Activated CD8-positive, alpha-beta memory T cell treated with anti-CD3 and anti-CD28 coated beads, Interleukin-2, amount 10 ng/mL, durations not matched to agents 7 days and 5 days (primary cell): ENCODE measurements at regions not wholly inside any gene's neighbourhood (a gene's known extent, or its start where the extent isn't known, plus 50 kb on each side); places are given as distances from the start of the nearest gene placed in this dataset.
"Not testable (repeated sequence)": the region's sequence is repeated elsewhere in the genome, so short reads cannot be mapped to it uniquely, and the experiment has no call there.

Experiments
- ATAC-seq: fragments of 150-1000 bp; cut with Tn5 transposase; one replicate; pipeline ENCODE4 v1.10.0; 2021; ENCODE audit warnings: moderate library complexity
- CTCF ChIA-PET: fragments of 350-600 bp; sonication (Branson Sonifier 250); formaldehyde crosslinking; loops from one replicate; lab custom pipeline; 2021; ENCODE audit warnings: antibody characterized with exemption; lab: Charles Lee
- DNase-seq: peaks from one replicate; pipeline ENCODE4 v3.0.0-alpha.2; 2020
- H3K27ac Mint-ChIP-seq: one replicate; pipeline ENCODE4 v1.8.0; 2021; ENCODE audit warnings: mild to moderate bottlenecking, mixed read lengths
- H3K27me3 Mint-ChIP-seq: one replicate; pipeline ENCODE4 v1.8.0; 2021; ENCODE audit warnings: mixed read lengths
- H3K36me3 Mint-ChIP-seq: one replicate; pipeline ENCODE4 v1.8.0; 2021; ENCODE audit warnings: mild to moderate bottlenecking, mixed read lengths
- H3K4me1 Mint-ChIP-seq: one replicate; pipeline ENCODE4 v1.8.0; 2021; ENCODE audit warnings: mixed read lengths
- H3K4me3 Mint-ChIP-seq: one replicate; pipeline ENCODE4 v1.8.0; 2021; ENCODE audit warnings: mild to moderate bottlenecking, moderate library complexity, mixed read lengths
- H3K9me3 Mint-ChIP-seq: one replicate; pipeline ENCODE4 v1.8.0; 2022; ENCODE audit warnings: low read depth, mixed read lengths

DNA sequence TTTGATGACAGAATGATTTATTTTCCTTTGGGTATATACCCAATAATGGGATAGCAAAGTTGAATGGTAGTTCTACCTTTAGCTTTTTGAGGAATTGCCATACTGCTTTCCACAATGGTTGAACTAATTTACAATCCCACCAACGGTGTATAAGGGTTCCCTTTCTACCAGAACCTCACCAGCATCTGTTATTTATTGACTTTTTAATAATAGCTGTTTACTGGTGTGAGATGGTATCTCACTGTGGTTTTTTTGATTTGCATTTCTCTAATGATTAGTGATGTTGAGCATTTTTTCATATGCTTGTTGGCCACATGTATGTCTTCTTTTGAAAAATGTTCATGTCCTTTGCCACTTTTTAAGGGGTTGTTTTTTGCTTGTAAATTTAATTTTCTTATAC lies 370.3 kb upstream of the SYNCRIP start:
- H3K27me3 Mint-ChIP-seq, H3K36me3 Mint-ChIP-seq, H3K4me3 Mint-ChIP-seq, CTCF ChIA-PET, DNase-seq, H3K4me1 Mint-ChIP-seq, H3K9me3 Mint-ChIP-seq, H3K27ac Mint-ChIP-seq, ATAC-seq: not testable (repeated sequence)

DNA sequence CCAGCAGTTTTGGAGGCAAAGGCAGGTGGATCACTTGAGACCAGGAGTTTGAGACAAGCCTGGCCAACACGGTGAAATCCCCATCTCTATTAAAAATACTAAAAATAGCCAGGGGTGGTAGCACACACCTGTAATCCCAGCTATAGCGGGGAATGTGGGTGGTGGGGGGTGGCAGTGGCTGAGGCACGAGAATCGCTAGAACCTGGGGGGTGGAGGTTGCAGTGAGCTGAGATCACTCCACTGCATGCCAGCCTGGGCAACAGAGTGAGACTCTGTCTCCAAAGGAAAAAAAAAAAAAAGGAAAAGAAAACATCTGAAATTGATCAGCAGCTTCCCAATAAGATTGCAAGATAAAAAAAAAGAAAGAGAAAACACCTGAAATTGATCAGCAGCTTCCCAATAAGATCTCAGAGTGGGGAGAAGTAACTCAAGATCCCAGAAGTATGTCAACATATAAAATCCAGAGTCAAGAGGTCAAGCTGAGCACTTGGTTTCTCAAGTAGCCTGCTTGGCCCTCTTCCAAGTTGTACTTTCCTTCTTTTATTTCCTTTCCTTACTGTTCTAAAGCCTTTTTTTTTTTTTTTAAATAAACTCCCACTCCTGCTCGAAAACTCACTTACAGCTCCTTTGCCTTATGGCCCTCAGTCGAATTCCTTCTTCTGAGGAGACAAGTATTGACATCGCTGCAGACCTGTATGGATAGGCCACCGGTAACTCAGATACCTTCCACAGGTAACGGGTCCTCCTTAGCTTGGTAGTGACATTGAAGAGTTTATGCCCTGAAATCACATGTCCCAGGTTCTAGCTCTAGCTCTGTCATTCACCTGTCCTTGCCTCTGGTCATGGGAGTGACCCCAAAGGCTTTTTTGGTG lies 368.5 kb upstream of the SYNCRIP start:
- Mint-ChIP-seq H3K4me3 (no peak overlapping the region), H3K4me1 (no peaks in the 10 kb centered on the region), H3K36me3 (no peaks in the 10 kb centered on the region), H3K27ac (no peak overlapping the region), H3K9me3 (peaks cover 3% of the 10 kb centered on the region), H3K27me3 (no peaks in the 10 kb centered on the region)
- ATAC-seq (no peak), DNase-seq (no peak)
- CTCF ChIA-PET: no interaction called here

DNA sequence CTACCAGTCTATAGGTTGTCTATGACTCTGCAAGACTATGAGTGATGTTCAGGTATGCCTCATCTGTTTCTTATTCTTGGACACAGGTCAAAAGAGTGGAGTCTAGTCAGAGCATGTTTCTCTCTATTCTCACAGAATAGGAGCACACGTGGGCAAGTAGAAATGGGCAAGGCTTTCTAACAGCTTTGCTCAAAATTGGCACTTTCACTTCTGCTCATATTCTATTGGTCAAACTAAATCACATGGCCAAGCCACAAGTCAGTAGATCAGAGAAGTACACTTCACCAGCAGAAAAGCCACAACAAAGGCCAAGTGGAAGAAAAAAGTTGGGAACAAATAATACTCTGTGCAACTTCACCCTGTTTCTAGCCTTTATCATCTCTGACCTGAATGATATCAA lies 354.5 kb upstream of the SYNCRIP start:
- H3K4me1 Mint-ChIP-seq: no peaks in the 10 kb centered on the region
- peaks cover 5% of the 10 kb centered on the region for H3K9me3 Mint-ChIP-seq
- CTCF ChIA-PET: no interaction called here
- DNase-seq (no peak), ATAC-seq (no peak)
- H3K27ac Mint-ChIP-seq: no peak overlapping the region
- no peak overlapping the region for H3K4me3 Mint-ChIP-seq
- H3K36me3 Mint-ChIP-seq: no peaks in the 10 kb centered on the region
- no peaks in the 10 kb centered on the region for H3K27me3 Mint-ChIP-seq

DNA sequence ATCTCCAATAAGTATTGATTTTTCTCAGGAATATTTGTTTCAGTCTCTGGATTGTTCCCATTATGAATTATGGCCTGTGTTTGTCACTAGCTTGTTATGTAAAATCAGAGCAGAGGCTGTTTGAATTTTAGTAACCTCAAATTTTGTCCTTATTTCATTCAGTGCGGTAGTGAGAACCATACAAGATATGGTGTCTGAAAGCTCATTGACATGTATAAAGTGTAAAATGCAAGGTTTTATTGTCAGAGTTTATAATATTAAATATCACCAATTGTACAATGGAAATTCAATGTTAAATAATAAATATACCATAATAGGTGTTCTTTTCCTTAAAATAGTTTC lies 353.3 kb upstream of the SYNCRIP start:
- no peak for ATAC-seq
- CTCF ChIA-PET: no interaction called here

DNA sequence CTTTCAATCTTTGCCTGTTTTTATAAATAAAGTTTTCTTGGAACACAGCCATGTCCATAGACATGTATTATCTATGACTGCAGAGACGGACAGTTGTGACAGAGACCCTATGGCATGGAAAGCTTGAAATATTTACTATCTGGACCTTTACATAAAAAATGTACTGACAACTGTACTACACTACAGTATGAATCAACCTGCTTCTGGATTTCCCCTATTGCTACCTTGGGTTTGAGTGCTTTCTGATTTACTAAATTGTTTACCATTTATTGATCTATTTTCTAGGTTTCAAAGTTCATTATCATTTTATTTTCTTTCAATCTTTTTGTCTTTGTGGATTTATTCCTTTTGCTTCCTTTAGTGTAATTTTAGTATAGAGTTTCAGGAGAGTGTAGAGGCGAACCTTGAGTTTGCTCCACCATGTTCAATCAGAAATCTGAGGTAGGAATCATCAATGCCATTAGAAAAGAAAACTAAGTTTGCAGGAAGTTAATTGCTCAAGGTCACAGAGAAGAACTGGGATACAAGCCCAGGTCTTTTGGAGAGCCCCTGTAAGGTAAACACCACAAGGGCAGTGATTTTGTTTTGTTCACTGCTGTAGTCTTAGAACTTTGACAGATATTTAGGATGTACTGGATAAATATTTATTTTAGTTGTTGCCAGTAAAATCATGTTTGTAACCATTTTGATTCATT lies 352.8 kb upstream of the SYNCRIP start:
- ATAC-seq (no peak), DNase-seq (no peak)
- CTCF ChIA-PET: no interaction called here
- Mint-ChIP-seq H3K36me3 (no peaks in the 10 kb centered on the region), H3K27me3 (no peaks in the 10 kb centered on the region), H3K27ac (no peak overlapping the region), H3K9me3 (peaks cover 10% of the 10 kb centered on the region), H3K4me3 (no peak overlapping the region), H3K4me1 (no peaks in the 10 kb centered on the region)

More for the DNA sequence above, 353.3 kb upstream of the SYNCRIP start:
- no peaks in the 10 kb centered on the region for H3K36me3 Mint-ChIP-seq
- no peak overlapping the region for H3K27ac Mint-ChIP-seq
- no peak for DNase-seq
- H3K9me3 Mint-ChIP-seq: peaks cover 10% of the 10 kb centered on the region
- H3K4me3 Mint-ChIP-seq: no peak overlapping the region
- no peaks in the 10 kb centered on the region for H3K27me3 Mint-ChIP-seq
- no peaks in the 10 kb centered on the region for H3K4me1 Mint-ChIP-seq

DNA sequence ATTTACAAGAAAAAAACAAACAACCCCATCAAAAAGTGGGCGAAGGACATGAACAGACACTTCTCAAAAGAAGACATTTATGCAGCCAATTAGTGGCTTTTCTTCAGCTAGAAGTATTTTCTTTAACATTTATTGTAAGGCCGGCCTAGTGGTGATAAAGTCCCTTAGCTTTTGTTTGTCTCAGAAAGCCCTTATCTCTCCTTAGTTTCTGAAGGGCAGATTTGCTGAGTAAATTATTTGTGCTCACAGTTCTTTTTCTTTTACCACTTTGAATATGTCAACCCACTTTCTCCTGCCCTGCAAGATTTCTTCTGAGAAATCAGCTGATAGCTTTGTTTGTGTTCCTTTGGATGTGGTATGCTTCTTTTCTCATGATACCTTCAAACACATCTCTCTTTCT lies 344.0 kb upstream of the SYNCRIP start:
- CTCF ChIA-PET: no interaction called here
- Mint-ChIP-seq H3K4me1 (no peaks in the 10 kb centered on the region), H3K27ac (no peak overlapping the region), H3K27me3 (no peaks in the 10 kb centered on the region), H3K36me3 (no peaks in the 10 kb centered on the region), H3K9me3 (peaks cover 10% of the 10 kb centered on the region), H3K4me3 (no peak overlapping the region)
- DNase-seq: no peak
- ATAC-seq: no peak

DNA sequence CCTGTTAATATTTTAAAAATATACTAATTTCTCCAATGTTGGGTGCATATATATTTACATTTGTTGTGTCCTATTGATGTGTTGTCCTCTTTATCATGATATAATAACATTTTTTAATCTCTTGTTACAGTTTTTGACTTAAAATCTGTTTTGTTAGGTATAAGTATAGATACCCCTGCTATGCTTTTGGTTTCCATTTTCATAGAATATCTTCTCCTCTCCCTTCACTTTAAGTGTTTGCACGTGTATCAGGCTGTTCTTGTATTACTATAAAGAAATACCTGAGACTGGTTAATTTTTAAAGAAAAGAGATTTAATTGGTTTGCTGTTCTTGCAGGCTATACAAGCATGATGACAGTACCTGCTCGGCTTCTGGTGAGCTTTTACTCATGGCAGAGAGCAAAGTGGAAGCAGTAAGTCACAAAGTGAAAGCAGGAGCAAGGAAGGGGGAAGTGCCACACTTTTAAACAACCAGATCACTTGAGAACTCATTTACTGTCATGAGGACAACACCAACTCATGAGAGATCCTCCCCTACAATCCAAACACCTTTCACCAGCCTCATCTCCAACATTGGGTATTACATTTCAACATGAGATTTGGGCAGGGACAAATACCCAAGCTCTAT lies 340.5 kb upstream of the SYNCRIP start:
- CTCF ChIA-PET: no interaction called here
- DNase-seq (no peak), ATAC-seq (no peak)
- H3K27ac Mint-ChIP-seq: no peak overlapping the region
- no peaks in the 10 kb centered on the region for H3K4me1 Mint-ChIP-seq
- no peaks in the 10 kb centered on the region for H3K36me3 Mint-ChIP-seq
- H3K9me3 Mint-ChIP-seq: peaks cover 10% of the 10 kb centered on the region
- no peak overlapping the region for H3K4me3 Mint-ChIP-seq
- H3K27me3 Mint-ChIP-seq: no peaks in the 10 kb centered on the region

DNA sequence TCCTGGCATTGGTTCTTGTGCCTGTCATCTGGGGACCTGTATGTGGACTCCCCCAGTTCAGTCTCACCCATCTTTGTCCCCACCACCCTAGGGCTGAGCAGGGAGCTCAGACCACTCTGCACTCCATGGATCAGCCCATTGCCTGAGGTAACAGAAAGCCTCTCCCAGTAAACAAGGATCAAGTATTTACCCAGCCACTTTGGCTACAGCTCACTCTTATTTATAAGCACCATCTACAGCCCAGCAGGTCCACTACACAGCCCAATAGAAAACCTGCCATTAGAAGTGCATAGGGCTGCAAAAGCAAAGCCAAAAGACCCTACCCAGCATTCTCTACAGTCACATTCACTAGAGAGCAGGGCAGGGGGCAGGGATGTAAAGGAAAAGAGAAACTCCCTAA lies 335.0 kb upstream of the SYNCRIP start:
- Mint-ChIP-seq H3K36me3 (no peaks in the 10 kb centered on the region), H3K27ac (no peak overlapping the region), H3K4me1 (no peaks in the 10 kb centered on the region), H3K27me3 (no peaks in the 10 kb centered on the region), H3K9me3 (peaks cover 3% of the 10 kb centered on the region), H3K4me3 (no peak overlapping the region)
- ATAC-seq: no peak
- CTCF ChIA-PET: no interaction called here
- no peak for DNase-seq

DNA sequence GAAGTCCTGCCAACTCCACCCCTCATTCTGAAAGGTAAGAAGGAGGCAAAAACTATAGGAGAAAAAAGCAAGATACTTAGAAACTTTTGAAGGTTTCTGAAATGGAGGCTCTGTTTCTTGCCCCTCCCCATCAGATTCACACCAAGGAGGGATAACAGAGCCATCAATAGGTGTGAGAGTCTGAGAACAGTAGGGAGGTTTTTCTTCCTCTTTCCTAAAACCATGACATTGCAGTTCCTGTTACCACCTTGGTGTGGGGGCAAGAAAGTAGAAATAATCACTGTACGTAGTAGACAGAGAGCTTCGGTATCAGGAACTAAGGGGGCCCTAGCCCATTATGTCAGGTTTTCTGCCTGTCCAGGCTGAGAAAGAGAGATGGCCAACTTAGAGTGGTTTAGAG lies 333.3 kb upstream of the SYNCRIP start:
- H3K27me3 Mint-ChIP-seq: no peaks in the 10 kb centered on the region
- ATAC-seq: no peak
- no peak overlapping the region for H3K4me3 Mint-ChIP-seq
- peaks cover 3% of the 10 kb centered on the region for H3K9me3 Mint-ChIP-seq
- no peaks in the 10 kb centered on the region for H3K4me1 Mint-ChIP-seq
- DNase-seq: no peak
- CTCF ChIA-PET: no interaction called here
- H3K27ac Mint-ChIP-seq: no peak overlapping the region
- H3K36me3 Mint-ChIP-seq: no peaks in the 10 kb centered on the region

DNA sequence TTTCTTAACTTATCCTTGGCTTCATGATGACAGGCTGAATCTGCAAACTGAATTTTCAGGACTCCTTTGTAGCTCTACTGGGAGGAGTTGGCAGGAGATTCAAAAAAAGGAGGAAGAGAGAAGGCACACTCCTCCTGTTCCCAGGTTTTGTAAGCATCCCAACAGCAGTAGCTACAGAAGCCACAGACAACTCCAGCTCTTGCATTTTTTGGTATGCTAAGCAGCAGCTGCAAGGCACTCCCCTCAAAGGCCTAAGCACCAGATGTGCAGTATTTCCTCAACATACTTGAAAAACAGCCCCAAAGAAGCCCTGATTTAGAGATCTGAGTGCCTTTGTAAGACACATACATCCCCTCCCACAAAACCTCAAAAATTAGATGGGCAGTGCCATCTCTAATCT lies 328.6 kb upstream of the SYNCRIP start:
- DNase-seq (no peak), ATAC-seq (no peak)
- no peak overlapping the region for H3K4me3 Mint-ChIP-seq
- H3K36me3 Mint-ChIP-seq: no peaks in the 10 kb centered on the region
- CTCF ChIA-PET: no interaction called here
- no peaks in the 10 kb centered on the region for H3K4me1 Mint-ChIP-seq
- H3K9me3 Mint-ChIP-seq: peaks cover 3% of the 10 kb centered on the region
- no peak overlapping the region for H3K27ac Mint-ChIP-seq
- no peaks in the 10 kb centered on the region for H3K27me3 Mint-ChIP-seq

DNA sequence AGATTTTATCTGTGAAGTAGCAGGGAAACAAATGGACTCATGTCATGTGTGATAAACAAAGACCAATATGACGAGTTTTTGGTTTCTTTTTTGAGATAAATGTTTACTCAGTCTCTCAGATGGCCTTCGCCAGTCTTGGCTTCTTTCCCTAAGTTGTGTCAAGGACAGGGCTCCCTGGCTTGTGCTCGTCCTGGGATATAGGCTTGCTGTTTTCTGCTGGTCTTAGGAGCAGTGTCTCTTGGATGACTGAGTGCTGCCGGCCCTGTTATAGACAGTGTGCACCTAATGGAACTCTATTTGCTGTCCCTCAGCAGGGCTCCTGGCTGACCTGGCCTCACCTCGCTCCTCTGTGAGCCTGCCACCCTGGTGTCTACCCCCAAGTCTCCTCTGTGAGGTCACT lies 324.1 kb upstream of the SYNCRIP start:
- no peaks in the 10 kb centered on the region for H3K27me3 Mint-ChIP-seq
- H3K9me3 Mint-ChIP-seq: no peaks in the 10 kb centered on the region
- H3K36me3 Mint-ChIP-seq: no peaks in the 10 kb centered on the region
- ATAC-seq (no peak), DNase-seq (no peak)
- no peaks in the 10 kb centered on the region for H3K4me1 Mint-ChIP-seq
- H3K27ac Mint-ChIP-seq: no peak overlapping the region
- CTCF ChIA-PET: no interaction called here
- H3K4me3 Mint-ChIP-seq: no peak overlapping the region

DNA sequence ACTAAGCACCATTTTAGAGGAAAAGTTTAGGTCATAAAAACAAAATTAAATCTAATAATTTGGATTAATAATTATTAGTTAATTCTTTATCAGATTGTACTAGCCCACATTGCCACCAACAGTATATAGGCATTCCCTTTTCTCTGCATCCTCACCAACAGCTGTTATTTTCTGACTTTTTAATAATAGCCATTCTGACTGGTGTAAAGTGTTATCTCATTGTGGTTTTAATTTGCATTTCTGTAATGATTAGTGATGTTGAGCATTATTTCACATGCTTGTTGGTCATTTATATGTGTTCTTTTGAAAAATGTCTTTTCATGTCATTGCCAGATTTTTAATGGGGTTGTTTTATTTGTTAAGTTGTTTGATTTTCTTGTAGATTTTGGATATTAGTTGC lies 319.1 kb upstream of the SYNCRIP start:
- DNase-seq (no peak), ATAC-seq (no peak)
- no peaks in the 10 kb centered on the region for H3K36me3 Mint-ChIP-seq
- no peak overlapping the region for H3K4me3 Mint-ChIP-seq
- no peaks in the 10 kb centered on the region for H3K27me3 Mint-ChIP-seq
- H3K9me3 Mint-ChIP-seq: peaks cover 2% of the 10 kb centered on the region
- no peaks in the 10 kb centered on the region for H3K4me1 Mint-ChIP-seq
- CTCF ChIA-PET: no interaction called here
- H3K27ac Mint-ChIP-seq: no peak overlapping the region

DNA sequence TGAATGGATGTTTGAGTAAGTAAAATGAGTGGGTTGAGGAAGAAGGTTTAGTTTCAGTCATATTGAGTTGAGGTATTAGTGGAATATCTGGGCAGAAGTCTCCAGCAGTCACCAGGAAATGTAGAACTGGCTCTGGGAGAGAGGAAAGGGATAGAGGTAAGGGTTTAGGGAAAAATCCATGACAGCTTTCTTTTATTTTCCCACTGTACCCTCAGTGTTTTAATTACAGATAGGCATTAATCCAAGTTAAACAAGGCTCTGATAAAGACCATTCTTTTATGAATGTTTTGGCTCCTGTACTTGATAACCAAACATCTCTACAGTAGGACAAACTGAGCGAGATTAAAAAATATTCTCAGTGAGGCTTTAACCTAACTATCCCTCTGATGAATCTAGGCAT lies 318.4 kb upstream of the SYNCRIP start:
- ATAC-seq (no peak), DNase-seq (no peak)
- Mint-ChIP-seq H3K4me3 (no peak overlapping the region), H3K9me3 (peaks cover 2% of the 10 kb centered on the region), H3K27me3 (no peaks in the 10 kb centered on the region), H3K4me1 (no peaks in the 10 kb centered on the region), H3K27ac (no peak overlapping the region), H3K36me3 (no peaks in the 10 kb centered on the region)
- CTCF ChIA-PET: no interaction called here

DNA sequence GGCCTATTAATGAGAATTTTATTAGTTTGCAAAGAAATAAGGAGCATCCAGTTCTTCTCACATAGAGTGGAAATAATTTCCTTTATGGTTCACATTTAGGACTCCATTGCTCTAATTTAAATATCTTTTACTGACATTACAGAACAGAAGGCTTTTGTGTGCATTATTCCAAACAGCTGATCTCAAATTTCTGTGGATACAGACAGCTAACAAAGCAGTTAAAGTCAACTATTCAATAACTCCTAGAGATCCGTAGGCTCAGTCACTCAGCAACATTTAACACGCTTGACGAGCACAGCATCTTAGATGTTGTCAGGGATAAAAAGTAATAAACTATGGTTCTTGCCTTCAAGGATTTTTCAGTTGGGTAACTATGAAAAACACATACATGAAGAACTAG lies 305.8 kb upstream of the SYNCRIP start:
- Mint-ChIP-seq H3K27ac (no peak overlapping the region), H3K27me3 (no peaks in the 10 kb centered on the region), H3K4me1 (no peaks in the 10 kb centered on the region), H3K4me3 (no peak overlapping the region), H3K36me3 (no peaks in the 10 kb centered on the region), H3K9me3 (peaks cover 4% of the 10 kb centered on the region)
- DNase-seq (no peak), ATAC-seq (no peak)
- CTCF ChIA-PET: no interaction called here
